Neural cell (in vitro differentiated cells): ENCODE measurements at regions not wholly inside any gene's neighbourhood (a gene's known extent, or its start where the extent isn't known, plus 50 kb on each side); places are given as distances from the start of the nearest gene placed in this dataset.

ENCODE experiments used
- EP300 ChIP-seq: fragments of 450-650 bp; conservative IDR thresholded peaks from 2 replicates; pipeline ENCODE4 v1.6.1; 2014; ENCODE audit warnings: antibody characterized with exemption, mild to moderate bottlenecking, moderate library complexity; ENCODE audit not compliant: poor library complexity, severe bottlenecking
- EZH2 ChIP-seq: fragments of 200-600, 300-800 bp; shearing (Covaris generic), sonication (generic); IDR thresholded peaks from 2 replicates; pipeline ENCODE4 v1.6.1; 2014; ENCODE audit warnings: antibody characterized with exemption, low read length, borderline replicate concordance, mild to moderate bottlenecking; ENCODE audit not compliant: insufficient read depth, poor library complexity, severe bottlenecking
- MXI1 ChIP-seq: fragments of 450-650 bp; conservative IDR thresholded peaks from 2 replicates; pipeline ENCODE4 v1.6.1; 2014; ENCODE audit warnings: antibody characterized with exemption, mild to moderate bottlenecking; ENCODE audit not compliant: poor library complexity, severe bottlenecking
- POLR2AphosphoS5 ChIP-seq: IDR thresholded peaks from 2 replicates; pipeline ENCODE4 v1.6.1; 2012
- RAD21 ChIP-seq: fragments of 450-650 bp; conservative IDR thresholded peaks from 2 replicates; pipeline ENCODE4 v1.6.1; 2014; ENCODE audit warnings: antibody characterized with exemption, mild to moderate bottlenecking, moderate library complexity
- SMC3 ChIP-seq: fragments of 450-650 bp; conservative IDR thresholded peaks from 2 replicates; pipeline ENCODE4 v1.6.1; 2014; ENCODE audit warnings: antibody characterized with exemption, mild to moderate bottlenecking, moderate library complexity; ENCODE audit not compliant: poor library complexity
- TAF1 ChIP-seq: IDR thresholded peaks from 2 replicates; pipeline ENCODE4 v1.6.1; 2012; ENCODE audit warnings: low read depth
- TF ChIP-seq, protein P1 (sequence below): fragments of 450-650 bp; IDR thresholded peaks from 2 replicates; pipeline ENCODE4 v1.5.1; 2014; ENCODE audit warnings: antibody characterized with exemption, mild to moderate bottlenecking, moderate library complexity; ENCODE audit not compliant: poor library complexity, severe bottlenecking
- TF ChIP-seq, protein P2 (sequence below): IDR thresholded peaks from 2 replicates; pipeline ENCODE4 v1.6.1; 2012; ENCODE audit warnings: borderline replicate concordance

DNA sequence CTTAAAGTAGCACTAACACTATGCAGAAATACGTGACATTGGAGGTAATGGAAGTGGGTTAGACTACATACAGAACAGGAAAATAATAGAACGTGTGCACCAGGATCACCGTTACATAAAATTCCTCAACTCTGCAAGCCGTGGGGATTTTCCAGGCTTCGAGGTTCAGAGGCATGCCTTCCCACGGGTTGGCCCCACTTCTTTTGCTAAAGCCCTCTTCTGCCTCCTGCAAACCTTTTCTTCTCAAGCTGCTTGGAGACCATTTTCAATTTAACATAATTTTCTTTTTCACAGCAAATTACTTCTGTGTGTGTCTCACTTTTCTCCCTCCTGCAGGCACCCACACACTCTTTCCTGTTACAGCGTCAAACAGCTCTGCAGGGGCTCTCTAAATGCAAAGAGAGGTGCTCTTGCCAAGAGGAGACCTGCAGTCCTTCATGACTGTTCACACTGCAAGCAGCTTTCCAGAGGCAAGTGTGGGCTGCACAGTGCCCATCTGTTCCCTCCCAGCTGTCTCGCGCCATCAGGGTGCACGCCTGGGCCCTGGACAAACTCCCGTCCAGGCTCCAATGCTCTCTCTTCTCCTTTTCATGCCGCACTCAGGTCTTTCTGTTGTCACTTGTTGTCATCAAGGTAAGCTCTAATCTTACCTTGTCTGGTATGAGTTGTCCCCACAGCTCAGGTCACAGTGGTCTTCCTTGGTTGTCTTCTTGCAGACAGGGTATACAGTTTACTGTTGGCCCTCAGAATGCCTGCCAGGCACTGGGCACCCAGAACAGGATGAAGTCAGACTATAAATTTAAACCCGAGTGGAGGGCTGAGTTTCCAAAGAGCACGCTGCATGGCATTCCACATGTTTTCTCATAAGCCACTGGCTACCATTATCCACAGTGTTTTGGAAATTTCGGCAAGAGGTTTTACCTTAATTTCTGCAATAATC lies 164.8 kb upstream of the GGTLC1 start:
- TF ChIP-seq, protein P1, sequence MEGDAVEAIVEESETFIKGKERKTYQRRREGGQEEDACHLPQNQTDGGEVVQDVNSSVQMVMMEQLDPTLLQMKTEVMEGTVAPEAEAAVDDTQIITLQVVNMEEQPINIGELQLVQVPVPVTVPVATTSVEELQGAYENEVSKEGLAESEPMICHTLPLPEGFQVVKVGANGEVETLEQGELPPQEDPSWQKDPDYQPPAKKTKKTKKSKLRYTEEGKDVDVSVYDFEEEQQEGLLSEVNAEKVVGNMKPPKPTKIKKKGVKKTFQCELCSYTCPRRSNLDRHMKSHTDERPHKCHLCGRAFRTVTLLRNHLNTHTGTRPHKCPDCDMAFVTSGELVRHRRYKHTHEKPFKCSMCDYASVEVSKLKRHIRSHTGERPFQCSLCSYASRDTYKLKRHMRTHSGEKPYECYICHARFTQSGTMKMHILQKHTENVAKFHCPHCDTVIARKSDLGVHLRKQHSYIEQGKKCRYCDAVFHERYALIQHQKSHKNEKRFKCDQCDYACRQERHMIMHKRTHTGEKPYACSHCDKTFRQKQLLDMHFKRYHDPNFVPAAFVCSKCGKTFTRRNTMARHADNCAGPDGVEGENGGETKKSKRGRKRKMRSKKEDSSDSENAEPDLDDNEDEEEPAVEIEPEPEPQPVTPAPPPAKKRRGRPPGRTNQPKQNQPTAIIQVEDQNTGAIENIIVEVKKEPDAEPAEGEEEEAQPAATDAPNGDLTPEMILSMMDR = no peak
- no peak for TF ChIP-seq POLR2AphosphoS5
- TF ChIP-seq EZH2 = no peak
- TF ChIP-seq SMC3 = no peak
- TF ChIP-seq EP300 = no peak
- no peak for TF ChIP-seq MXI1
- TF ChIP-seq TAF1 = no peak
- TF ChIP-seq, protein P2, sequence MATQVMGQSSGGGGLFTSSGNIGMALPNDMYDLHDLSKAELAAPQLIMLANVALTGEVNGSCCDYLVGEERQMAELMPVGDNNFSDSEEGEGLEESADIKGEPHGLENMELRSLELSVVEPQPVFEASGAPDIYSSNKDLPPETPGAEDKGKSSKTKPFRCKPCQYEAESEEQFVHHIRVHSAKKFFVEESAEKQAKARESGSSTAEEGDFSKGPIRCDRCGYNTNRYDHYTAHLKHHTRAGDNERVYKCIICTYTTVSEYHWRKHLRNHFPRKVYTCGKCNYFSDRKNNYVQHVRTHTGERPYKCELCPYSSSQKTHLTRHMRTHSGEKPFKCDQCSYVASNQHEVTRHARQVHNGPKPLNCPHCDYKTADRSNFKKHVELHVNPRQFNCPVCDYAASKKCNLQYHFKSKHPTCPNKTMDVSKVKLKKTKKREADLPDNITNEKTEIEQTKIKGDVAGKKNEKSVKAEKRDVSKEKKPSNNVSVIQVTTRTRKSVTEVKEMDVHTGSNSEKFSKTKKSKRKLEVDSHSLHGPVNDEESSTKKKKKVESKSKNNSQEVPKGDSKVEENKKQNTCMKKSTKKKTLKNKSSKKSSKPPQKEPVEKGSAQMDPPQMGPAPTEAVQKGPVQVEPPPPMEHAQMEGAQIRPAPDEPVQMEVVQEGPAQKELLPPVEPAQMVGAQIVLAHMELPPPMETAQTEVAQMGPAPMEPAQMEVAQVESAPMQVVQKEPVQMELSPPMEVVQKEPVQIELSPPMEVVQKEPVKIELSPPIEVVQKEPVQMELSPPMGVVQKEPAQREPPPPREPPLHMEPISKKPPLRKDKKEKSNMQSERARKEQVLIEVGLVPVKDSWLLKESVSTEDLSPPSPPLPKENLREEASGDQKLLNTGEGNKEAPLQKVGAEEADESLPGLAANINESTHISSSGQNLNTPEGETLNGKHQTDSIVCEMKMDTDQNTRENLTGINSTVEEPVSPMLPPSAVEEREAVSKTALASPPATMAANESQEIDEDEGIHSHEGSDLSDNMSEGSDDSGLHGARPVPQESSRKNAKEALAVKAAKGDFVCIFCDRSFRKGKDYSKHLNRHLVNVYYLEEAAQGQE = no peak
- no peak for TF ChIP-seq RAD21
